Liver (tissue), 3 donors: ENCODE measurements at regions not wholly inside any gene's neighbourhood (a gene's known extent, or its start where the extent isn't known, plus 50 kb on each side); places are given as distances from the start of the nearest gene placed in this dataset.

Experiments
- EGR1 ChIP-seq, 2 donors: IDR thresholded peaks; 2 replicates each; pipeline ENCODE4 v1.6.1; 2016 to 2018; ENCODE audit warnings: antibody characterized with exemption in 2 of 2, low read depth in 2 of 2
- JUND ChIP-seq, 2 donors: IDR thresholded peaks; 2 replicates each; pipeline ENCODE4 v1.6.1; 2016; ENCODE audit warnings: antibody characterized with exemption in 2 of 2
- RAD21 ChIP-seq, 2 donors: IDR thresholded peaks; 2 replicates each; pipeline ENCODE4 v1.6.1; 2016; ENCODE audit warnings: antibody characterized with exemption in 2 of 2, mild to moderate bottlenecking in 2 of 2
- RXRA ChIP-seq, 2 donors: IDR thresholded peaks; 2 replicates each; pipeline ENCODE4 v1.6.1; 2017 to 2018; ENCODE audit warnings: antibody characterized with exemption in 2 of 2, mild to moderate bottlenecking in 1 of 2
- SP1 ChIP-seq: IDR thresholded peaks from 2 replicates; pipeline ENCODE4 v1.6.1; 2018; ENCODE audit warnings: antibody characterized with exemption, mild to moderate bottlenecking
- YY1 ChIP-seq: IDR thresholded peaks from 2 replicates; pipeline ENCODE4 v1.6.1; 2016; ENCODE audit warnings: antibody characterized with exemption, mild to moderate bottlenecking
- TF ChIP-seq, protein P1 (sequence below): fragments of 150-350 bp; IDR thresholded peaks from 2 replicates; pipeline ENCODE4 v1.5.1; 2017; ENCODE audit warnings: improper control_type of control experiment, low read depth, low read length; ENCODE audit not compliant: missing input control
- TF ChIP-seq, protein P2 (sequence below): IDR thresholded peaks from 2 replicates; pipeline ENCODE4 v1.6.1; 2016; ENCODE audit warnings: antibody characterized with exemption, mild to moderate bottlenecking
- TF ChIP-seq, protein P3 (sequence below): IDR thresholded peaks from 2 replicates; pipeline ENCODE4 v1.6.1; 2016; ENCODE audit warnings: antibody characterized with exemption
- donor health status: healthy.
- donor health status: healthy.

DNA sequence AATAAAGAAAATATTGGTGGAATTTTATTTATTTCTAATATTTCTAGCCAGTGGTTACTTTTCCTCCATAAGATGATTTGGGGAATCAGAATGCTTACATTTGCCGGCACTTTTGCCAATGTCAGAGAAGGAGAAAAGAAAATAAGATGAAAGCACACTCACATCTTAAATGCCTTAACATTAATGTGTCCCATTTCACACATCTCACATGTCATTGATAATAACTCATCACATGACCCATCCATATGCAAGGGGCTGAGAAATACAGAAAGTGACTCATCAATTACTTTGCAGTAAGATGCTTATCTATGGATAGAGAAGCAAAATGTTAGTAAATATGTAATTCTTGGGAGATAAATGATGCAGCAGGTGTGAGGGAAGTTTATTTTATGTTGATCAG lies 1531.0 kb downstream of the PCDH7 start:
- TF ChIP-seq EGR1 (IDR thresholded peaks at IDR 0.05; ENCODE audit: low read depth in 2 of 2): no peak
- TF ChIP-seq, protein P1, sequence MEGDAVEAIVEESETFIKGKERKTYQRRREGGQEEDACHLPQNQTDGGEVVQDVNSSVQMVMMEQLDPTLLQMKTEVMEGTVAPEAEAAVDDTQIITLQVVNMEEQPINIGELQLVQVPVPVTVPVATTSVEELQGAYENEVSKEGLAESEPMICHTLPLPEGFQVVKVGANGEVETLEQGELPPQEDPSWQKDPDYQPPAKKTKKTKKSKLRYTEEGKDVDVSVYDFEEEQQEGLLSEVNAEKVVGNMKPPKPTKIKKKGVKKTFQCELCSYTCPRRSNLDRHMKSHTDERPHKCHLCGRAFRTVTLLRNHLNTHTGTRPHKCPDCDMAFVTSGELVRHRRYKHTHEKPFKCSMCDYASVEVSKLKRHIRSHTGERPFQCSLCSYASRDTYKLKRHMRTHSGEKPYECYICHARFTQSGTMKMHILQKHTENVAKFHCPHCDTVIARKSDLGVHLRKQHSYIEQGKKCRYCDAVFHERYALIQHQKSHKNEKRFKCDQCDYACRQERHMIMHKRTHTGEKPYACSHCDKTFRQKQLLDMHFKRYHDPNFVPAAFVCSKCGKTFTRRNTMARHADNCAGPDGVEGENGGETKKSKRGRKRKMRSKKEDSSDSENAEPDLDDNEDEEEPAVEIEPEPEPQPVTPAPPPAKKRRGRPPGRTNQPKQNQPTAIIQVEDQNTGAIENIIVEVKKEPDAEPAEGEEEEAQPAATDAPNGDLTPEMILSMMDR: no peak
- TF ChIP-seq, protein P2, sequence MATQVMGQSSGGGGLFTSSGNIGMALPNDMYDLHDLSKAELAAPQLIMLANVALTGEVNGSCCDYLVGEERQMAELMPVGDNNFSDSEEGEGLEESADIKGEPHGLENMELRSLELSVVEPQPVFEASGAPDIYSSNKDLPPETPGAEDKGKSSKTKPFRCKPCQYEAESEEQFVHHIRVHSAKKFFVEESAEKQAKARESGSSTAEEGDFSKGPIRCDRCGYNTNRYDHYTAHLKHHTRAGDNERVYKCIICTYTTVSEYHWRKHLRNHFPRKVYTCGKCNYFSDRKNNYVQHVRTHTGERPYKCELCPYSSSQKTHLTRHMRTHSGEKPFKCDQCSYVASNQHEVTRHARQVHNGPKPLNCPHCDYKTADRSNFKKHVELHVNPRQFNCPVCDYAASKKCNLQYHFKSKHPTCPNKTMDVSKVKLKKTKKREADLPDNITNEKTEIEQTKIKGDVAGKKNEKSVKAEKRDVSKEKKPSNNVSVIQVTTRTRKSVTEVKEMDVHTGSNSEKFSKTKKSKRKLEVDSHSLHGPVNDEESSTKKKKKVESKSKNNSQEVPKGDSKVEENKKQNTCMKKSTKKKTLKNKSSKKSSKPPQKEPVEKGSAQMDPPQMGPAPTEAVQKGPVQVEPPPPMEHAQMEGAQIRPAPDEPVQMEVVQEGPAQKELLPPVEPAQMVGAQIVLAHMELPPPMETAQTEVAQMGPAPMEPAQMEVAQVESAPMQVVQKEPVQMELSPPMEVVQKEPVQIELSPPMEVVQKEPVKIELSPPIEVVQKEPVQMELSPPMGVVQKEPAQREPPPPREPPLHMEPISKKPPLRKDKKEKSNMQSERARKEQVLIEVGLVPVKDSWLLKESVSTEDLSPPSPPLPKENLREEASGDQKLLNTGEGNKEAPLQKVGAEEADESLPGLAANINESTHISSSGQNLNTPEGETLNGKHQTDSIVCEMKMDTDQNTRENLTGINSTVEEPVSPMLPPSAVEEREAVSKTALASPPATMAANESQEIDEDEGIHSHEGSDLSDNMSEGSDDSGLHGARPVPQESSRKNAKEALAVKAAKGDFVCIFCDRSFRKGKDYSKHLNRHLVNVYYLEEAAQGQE: no peak
- TF ChIP-seq SP1: no peak
- no peak for TF ChIP-seq YY1
- TF ChIP-seq, protein P3, sequence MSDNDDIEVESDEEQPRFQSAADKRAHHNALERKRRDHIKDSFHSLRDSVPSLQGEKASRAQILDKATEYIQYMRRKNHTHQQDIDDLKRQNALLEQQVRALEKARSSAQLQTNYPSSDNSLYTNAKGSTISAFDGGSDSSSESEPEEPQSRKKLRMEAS: no peak
- TF ChIP-seq RAD21 (IDR thresholded peaks at IDR 0.05): no peak
- no peak for TF ChIP-seq RXRA (IDR thresholded peaks at IDR 0.05)
- no peak for TF ChIP-seq JUND (IDR thresholded peaks at IDR 0.05)
